HG03108 (cell line): ENCODE measurements at regions not wholly inside any gene's neighbourhood (a gene's known extent, or its start where the extent isn't known, plus 50 kb on each side); places are given as distances from the start of the nearest gene placed in this dataset.

Experiments used
- ATAC-seq: cut with Tn5 transposase; IDR thresholded peaks from one replicate; pipeline ENCODE4 v1.9.1; 2021; ENCODE audit warnings: moderate library complexity; ENCODE audit not compliant: unreplicated experiment

DNA sequence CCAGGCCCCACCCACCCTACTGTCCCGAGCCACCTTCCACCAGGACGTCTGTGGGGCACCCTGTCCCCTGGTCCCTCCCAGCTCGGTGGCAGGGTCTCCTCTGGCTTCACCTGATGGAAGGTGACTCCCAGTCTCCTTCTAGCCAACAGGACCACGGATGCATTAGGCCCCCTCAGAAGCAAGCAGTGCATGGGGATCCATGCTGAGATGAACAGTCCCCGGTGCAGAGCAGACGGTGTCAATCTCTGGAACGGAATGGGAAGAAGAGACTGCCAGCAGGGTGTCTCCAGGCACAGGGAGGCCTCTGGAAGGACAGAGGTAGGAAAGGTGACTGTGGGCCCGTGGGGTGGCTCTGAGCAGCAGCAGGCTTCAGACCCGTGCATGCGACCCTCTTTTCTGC lies 65.2 kb upstream of the FZD7 start:
- ATAC-seq = no peak

DNA sequence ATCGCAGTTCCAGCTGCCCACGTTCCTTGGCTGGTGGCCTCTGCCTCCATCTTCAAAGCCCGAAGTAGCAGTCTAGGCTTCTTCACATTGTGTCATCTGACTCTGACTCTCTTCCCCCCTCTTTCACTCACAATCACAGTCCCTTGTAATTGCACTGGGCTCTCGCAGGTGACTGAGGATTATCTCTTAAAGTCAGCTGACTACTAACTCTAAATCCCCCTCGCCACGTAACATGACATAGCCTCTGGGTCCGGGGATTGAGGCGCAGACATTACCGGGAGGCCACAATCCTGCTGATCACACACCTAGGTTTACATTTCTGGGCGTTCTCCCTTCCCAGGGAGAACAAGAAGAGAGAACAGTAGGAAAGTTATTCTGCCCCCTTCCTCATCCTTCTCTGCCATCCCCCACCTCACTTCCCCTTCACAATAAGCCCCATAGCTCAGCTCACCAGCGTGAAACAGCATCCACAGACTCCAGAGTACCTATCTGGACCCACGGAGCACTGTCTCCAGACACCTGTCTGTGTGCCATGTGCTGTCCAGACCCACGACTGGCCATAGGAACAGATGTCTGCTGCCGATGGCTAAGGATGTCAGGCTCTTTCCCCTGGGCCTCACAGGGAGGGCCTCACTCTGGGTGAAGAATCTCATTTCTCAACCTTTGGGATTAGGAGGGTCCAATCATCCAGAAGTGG lies 64.3 kb upstream of the FZD7 start:
- no peak for ATAC-seq

DNA sequence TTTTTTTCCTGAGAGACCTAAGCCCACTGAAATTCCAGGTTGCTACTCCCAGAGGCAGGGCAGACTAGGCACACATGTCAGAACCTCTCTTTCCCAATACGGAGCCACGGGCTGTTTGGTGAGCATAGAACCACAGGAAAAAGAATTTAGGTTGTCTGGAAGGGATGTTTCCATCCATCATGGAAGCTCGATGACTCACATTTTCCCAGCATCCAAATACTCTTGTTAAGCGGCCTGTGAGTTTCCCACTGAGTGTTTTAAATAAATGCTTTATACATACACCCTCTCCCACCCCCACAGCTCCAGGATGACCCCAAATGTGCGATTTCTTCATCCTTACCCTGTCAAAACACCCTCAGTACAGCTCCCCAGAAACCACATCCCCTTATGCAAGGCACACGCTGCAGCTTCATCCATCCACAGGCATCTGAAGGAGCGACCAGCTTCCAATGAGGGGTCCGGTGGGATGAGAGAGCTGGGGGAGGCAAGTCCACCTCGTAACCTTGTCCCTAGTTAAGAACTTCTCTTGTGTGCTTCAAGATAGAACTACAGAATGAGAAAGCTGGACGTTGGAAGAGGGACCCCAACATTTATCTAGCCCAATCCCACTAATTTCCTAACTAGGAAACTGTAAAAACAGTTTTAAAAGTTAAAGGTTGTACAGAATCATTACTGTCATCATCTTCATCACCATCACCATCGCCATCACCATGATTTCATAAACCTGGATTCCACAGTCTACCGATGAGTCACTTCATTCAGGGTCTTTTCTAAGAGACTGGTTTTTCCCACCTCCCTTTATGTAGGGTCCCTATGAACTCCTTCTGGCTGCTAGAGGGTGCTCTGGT lies 63.5 kb upstream of the FZD7 start:
- ATAC-seq = no peak

DNA sequence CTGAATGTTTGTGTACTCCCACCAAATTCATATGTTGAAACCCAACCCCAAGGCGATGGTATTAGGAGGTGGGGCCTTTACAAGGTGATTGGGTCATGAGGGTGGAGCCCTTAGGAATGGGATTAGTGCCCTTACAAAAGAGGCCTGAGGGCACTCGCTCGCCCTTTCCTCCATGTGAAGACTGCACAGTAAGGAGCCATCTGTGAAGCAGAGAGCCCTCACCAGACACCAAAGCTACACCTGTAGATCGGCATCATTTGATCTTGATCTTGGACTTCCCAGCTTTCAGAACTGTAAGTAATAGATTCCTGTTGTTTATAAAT lies 62.9 kb upstream of the FZD7 start:
- no peak for ATAC-seq

DNA sequence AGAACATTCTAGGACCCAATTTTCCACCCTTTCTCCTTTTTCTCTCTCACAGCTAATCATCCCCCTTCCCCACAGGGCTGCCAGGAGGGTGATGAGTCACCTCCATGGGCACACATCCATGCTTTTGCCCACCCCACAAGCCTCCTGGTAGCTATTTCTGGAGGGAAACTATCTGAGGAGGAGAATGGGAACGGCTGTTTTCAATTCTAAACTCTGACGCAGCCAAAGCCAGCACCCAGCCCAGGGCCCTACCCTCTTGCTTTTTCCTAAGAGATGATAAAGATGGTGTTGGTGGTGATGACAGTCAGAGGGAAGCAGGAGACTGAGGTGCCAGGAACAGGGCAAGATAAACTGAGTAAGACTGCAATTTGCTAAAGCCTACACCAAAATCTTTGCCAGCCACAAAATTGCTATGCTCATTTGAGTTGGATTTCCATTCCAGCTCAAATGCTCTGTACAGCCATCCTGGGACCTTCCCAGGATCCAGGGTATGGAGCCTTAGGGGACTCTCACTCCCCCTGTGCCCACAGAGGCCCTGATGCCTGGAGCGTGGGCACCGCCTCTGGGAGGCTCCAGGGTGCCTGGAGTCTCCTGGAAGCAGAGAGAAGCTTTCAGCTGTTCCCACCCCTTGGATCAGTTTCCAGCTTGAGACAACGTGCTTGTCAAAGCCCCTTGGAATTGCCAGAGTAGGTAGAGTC lies 62.0 kb upstream of the FZD7 start:
- no peak for ATAC-seq

DNA sequence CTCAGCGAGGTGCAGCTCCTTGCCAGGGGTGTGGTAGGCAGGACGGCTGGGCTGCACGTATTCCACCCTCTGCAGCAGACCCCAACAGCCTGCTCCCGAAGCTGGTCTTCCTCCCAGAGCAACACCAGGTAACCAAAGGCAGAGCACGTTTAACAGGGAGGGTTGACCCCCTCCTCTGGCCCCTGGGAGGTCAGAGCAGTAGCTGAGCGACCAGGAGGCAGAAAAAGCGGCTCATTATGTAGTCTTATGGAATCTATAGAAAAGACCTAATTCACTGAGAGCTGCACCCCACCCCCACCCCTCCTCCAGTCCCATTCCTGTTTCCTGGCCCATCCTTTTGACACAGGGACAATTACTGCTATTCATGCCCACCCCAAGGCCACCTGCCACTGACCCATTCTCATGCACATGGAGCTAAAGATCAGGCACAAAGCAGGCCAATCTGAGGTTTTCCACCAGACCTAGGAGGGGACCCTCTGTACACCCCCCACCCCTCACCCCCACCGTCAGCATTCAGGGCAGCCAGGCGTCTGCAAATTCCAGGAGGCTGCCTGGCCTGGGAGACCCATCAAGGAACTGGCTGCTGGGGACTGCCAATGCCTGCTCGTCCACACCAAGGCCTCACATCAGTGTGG lies 60.9 kb upstream of the FZD7 start:
- no peak for ATAC-seq

DNA sequence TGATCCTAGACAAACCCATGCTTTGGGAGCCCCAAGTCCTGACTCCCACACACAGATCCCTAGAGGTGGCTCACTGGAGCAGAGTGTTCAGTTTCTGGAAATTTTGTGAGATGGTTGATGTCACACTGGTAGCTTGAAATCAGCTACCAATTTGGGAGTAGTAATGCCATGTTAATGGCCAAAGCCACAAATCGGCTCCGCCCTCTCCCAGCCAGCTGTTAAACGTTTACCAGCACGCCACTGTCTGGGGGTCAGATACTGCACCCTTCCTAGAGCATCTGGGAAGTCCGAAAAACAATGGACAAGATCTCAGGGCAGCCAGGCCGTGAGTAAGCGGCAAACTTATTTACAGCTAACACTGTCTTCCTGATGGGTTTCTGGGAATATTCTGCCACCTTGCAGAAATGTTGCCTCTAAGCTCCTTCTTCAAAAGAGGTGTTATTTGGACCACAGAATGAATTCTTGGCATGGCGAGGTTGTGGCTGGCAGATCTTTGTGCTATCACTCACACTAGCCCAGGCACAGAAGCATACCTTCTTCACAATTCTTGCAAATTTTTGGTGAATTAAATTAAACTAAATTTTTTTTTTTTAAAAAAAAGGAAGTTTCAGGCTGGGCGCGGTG lies 60.2 kb upstream of the FZD7 start:
- no peak for ATAC-seq

DNA sequence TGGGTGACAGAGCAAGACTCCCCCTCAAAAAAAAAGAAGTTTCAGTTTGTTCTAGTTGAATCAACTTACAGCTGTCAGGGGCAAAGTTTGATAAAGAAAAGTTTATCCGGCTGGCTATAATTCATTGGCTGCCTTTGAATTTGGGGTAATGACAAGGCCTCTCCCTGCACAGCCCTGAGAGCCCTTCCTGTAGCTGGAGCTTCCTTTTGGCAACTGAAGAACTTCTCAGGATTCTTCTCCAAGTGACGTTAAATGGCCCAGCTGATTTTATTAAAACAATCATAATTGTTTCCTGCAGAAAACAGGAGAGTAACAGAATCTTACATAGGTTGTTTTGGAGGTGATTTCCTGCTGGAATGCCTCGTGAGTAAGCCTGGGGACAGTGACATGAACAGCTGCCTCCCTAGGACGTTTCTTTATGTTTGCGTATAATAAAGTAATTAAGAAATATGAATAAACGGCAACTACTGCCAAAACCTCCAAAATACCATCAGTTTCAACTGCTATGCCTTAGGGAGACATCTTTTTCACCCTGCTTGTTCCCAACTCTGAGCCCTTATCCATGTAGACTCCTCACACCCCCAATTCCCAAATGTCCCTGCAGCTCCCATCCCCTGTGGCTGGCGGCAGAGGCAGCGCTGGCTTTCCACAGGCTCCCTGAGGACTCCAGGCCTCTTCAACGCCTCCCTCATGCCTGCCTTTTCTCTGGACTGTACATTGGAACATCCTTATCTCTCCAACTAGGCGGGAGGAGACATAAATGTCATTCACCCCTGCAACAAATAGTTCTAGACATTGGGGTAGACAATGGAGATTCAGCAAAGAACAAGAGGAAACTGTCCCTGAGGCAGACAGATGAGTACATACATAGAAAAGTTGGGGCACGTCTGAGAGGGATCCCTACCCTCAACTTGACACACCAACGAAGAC lies 59.2 kb upstream of the FZD7 start:
- no peak for ATAC-seq

DNA sequence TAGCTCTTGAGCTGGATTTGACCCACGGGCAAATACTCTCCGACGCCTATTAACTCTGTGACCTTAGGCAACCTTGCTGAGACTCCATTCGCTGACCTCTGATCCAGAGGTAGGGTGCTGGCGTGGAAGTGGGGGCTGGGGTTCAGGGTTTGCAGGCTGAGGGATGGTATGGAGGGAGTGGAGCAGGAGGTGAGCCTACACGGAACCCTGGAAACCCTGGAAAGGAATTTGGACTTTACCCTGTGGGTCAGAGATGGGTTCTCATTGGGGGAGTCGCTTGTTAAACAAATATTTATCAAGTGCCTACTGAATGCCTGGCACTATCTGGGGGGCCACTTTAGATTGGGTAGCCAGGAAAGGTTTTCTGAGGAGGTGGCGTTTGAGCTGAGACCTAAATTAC lies 58.2 kb upstream of the FZD7 start:
- no peak for ATAC-seq

DNA sequence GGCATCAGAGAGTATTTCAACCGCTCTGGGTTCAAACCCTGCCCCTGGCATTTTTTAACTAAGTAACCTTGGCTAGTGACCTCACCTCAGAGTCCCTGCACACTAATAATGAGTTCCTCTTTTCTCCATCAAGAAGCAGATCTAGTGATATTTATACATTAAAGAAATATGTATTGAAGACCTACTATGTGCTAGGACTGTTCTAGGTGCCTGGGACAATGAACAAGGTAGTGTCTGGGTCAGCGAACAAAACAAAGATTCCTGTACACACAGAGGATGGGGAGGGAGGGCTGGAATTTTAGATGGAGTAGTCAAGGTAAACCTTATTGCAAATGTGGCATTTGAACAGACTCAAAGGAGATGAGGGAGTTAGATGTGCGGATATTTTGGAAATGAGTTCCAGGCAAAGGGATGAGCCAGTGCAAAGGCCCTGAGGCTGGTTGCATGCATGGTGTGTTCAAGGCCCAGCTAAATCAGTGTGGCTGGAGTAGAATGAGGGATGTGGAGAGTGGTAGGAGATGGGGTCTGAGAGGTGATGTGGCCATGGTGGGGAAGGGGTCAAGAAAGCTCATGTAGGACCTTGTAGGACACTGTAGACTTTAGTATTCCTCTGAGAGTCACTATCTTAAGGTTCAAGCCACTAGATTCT lies 57.6 kb upstream of the FZD7 start:
- ATAC-seq = no peak

DNA sequence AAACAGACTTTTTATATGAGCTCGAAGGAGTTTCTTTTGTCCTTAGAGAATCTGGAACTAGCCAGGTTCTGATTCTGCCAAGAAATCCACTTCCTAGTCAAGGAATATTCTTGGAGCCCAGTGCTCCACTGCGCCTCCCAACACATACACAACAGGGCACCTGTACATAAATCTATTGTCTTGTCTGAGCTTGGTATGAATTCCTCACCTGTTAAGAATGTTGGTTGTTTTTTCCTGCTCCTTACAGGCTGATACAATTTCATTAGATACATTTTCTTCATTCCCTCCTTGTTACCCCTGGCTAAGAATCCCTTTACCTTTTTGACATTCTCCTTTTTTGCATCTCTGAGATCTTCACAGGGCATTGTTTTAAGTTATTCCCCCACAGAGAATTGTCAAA lies 56.0 kb upstream of the FZD7 start:
- no peak for ATAC-seq

DNA sequence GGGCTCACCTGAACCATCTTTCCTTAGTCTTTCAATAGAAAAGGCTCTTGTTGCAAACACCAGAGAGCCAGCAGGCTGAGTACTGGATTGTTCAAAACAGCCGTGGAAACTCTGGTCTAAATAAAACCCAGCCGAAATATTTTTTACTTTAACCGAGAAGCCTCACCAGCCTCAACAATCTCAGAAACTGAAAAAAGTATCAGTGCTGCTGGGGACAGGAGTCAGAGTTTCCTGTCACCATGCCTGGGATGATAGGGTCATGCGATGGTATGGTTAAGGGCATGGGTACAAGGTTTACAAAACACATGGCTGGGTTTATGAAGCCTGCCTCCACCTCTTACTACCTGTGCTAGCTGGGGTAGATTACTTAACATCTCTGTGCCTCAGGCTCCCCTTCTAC lies 55.3 kb upstream of the FZD7 start:
- no peak for ATAC-seq

DNA sequence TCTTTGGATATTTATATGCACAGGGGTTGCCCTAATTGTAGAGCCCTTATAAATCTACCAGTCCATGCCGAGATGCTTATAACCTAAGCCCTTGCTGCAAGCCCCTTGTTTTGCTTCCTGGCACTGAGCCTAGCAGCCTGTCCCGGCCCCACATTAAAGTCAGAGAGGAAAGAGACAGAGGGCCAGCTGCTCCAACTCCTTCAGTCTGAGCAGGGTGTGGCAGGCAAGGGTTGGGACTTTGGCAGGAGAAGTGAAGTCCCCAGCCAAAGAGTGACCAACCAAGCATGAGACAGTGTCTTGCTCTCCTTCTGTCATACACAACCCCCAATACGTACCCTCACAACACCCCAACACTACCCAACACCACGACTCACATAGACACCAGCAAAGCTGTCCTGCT lies 54.7 kb upstream of the FZD7 start:
- no peak for ATAC-seq

DNA sequence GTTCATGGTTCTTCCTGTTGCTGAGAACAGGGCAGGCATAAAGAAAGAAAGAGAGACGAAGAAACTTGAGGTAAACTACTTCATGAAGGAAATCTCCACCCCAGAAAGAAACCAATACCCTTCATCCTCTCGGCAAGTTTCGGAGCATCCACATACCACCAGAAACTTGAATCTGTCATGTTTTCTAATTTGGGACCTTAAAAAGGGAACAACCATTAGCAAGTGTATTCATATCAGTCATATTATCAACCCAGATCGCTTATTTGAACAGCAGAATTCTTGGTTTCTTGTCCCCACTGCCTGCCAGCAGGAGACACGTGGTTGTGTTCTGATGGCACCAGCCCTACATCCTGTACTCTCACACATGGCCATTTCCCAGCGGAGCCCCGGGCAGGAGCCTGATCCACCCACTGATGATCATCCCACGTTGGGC lies 53.2 kb upstream of the FZD7 start:
- ATAC-seq = peak; percentile 55

DNA sequence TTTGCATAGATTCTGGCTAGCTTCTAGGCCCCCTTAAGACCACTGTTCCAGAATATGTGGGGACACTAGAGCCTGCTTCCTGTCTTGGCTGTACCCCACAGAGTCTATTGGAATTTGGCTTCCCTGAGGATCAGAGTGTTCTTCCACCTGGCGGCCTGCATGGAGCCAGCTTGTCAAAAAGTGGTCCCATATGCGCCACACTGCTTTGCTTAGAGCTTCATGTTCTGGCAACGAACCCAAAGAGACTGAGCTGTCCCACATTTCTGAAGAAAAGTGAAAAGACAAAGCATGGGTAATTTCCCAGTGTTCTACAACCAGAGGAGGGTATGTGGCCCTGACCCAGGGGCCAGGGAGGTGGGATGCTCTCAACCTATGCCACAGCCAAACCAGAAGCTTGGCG lies 52.7 kb upstream of the FZD7 start:
- ATAC-seq = no peak

DNA sequence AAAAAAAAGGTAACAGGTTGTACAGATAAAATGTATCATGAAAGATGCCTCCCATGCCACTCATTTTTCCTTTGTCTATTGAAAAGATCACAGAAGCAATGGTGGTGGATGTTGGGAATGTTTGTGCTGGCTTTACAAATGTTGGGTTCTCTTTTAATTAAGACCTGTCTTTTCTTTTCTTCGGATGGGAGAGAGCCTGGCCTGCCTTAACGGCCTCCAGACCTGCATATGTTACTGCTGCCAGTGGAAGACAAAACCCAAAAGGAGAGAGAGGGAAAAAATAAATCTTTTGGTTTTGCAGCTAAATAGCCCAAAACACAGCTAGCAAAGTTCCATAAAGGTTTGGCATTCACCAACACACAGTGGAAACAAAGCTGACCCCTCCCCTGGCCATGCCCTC lies 50.5 kb upstream of the FZD7 start:
- ATAC-seq = no peak

DNA sequence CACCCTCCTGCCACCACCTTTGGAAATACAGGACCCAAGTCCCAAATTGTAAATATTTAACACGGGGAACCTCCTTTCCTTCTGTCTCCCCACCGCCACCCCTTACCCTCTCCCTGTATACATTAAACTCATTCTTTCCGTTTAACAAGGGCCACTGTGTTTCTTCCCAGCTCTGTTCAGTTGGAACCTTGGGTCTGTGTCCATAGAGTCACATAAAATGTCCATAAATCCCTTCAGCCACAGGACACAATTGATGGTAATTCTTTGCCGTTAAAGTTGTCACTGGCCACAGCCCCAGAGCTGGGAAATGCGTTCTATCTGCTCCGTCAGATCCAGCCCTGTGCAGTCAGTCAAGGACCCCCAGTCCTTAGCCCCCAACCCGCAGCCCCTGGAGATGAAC lies 49.9 kb upstream of the FZD7 start:
- no peak for ATAC-seq
